Colonic mucosa (tissue), 4 donors: ENCODE measurements at regions not wholly inside any gene's neighbourhood (a gene's known extent, or its start where the extent isn't known, plus 50 kb on each side); places are given as distances from the start of the nearest gene placed in this dataset.

Experiments
- DNase-seq: peaks from one replicate; pipeline ENCODE4 v3.0.0-alpha.2; 2020
- H3K27ac ChIP-seq: fragments of 200-600 bp; one replicate; pipeline ENCODE4 v1.8.0; 2021
- H3K27me3 ChIP-seq: fragments of 200-600 bp; one replicate; pipeline ENCODE4 v1.8.0; 2021
- H3K36me3 ChIP-seq: fragments of 200-600 bp; one replicate; pipeline ENCODE4 v1.8.0; 2021
- H3K4me1 ChIP-seq: fragments of 200-600 bp; one replicate; pipeline ENCODE4 v1.8.0; 2021; ENCODE audit warnings: mild to moderate bottlenecking
- H3K4me3 ChIP-seq: fragments of 200-600 bp; one replicate; pipeline ENCODE4 v1.8.0; 2021
- H3K9ac ChIP-seq, 2 donors: one replicate each; pipeline ENCODE4 v1.7.0; 2013; ENCODE audit warnings: control low read depth in 2 of 2, low read depth in 2 of 2, low read length in 2 of 2
- H3K9me3 ChIP-seq: fragments of 200-600 bp; one replicate; pipeline ENCODE4 v1.8.0; 2021
- CTCF ChIP-seq: fragments of 200-600 bp; IDR thresholded peaks from one replicate; pipeline ENCODE4 v1.8.0; 2022; ENCODE audit warnings: antibody characterized with exemption, mild to moderate bottlenecking
- intact Hi-C: fragments of 100-400 bp; cut with DNase I; formaldehyde crosslinking; loops from one replicate; pipeline ENCODE4 v1.14.1; 2022
- donor health status: healthy.
- donor health status: DM: no; HTN: no; CAD: no.
- donor health status: DM: no; HTN: no; CAD: no.

DNA sequence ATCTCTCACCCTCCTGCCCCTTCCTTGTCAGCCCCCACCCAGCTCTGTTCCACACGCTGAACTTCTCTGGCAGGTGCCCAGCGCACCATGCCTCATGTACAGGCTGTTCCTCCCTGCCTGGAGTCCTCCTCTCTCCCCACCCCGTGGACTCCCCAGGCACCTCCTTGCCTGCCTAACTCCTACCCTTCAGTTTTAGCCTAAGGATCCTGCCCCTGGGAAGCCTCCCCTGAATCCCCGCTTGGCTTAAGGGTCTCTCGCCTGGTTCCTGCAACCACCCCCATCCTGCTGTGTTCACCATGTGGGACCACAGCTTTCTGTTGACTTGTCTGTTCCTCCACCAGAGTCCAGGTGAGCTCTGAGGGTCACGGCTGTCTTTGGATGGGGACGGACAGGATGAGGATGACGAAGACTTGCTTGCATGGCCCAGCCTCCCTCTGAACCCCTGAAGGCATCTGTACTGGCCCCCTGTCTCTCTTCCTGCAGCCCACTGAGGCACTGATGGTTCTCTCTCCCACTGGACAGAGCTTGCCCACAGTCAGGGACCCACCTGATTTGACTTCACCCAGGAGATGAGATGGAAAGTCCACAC, 153.2 kb upstream of the C1orf174 start:
- no peak overlapping the region for H3K4me3 ChIP-seq
- no peak for DNase-seq
- H3K27ac ChIP-seq: no peak overlapping the region
- intact Hi-C loops: no loop called here
- H3K9ac ChIP-seq: no peak overlapping the region
- H3K9me3 ChIP-seq: no peaks in the 10 kb centered on the region
- no peaks in the 10 kb centered on the region for H3K27me3 ChIP-seq
- H3K36me3 ChIP-seq: no peaks in the 10 kb centered on the region
- no peaks in the 10 kb centered on the region for H3K4me1 ChIP-seq
- no peak for TF ChIP-seq CTCF

GRCh38 chr1:4053774-4054173, 153.7 kb upstream of the C1orf174 start:
- no peak for DNase-seq
- intact Hi-C loops: no loop called here
- no peaks in the 10 kb centered on the region for H3K36me3 ChIP-seq
- no peak for TF ChIP-seq CTCF
- H3K9ac ChIP-seq: no peak overlapping the region
- no peaks in the 10 kb centered on the region for H3K27me3 ChIP-seq
- no peak overlapping the region for H3K4me3 ChIP-seq
- no peaks in the 10 kb centered on the region for H3K4me1 ChIP-seq
- H3K9me3 ChIP-seq: no peaks in the 10 kb centered on the region
- no peak overlapping the region for H3K27ac ChIP-seq

- Histone ChIP-seq H3K4me3 (no peak overlapping the region), H3K4me1 (no peaks in the 10 kb centered on the region), H3K9me3 (no peaks in the 10 kb centered on the region), H3K9ac (no peak overlapping the region), H3K36me3 (no peaks in the 10 kb centered on the region), H3K27me3 (no peaks in the 10 kb centered on the region), H3K27ac (no peak overlapping the region)
- TF ChIP-seq CTCF: no peak
- intact Hi-C loops: no loop called here
- DNase-seq: no peak
Measured at GRCh38 chr1:4055294-4055967, 155.4 kb upstream of the C1orf174 start.

DNA sequence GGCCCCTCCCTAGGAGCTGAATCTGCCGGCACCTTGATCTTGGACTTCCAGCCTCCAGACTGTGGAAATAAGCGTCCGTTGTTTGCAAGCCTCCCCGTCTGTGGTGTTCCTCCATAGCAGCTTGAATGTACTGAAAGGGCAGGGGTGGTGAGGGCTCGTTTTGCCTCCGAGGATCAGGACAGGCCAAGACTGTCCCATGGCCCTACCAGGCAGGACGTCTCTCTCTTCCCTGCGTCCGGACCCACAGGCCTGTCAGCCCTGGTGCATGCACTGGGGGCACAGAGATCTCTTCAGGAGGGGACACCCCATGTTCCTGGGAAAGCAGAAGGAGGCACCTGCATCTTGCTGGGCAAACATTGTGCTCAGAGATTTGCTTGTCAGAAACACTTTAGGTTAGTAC, 156.3 kb upstream of the C1orf174 start:
- H3K4me3 ChIP-seq: no peak overlapping the region
- intact Hi-C loops: no loop called here
- H3K27me3 ChIP-seq: no peaks in the 10 kb centered on the region
- DNase-seq: no peak
- no peaks in the 10 kb centered on the region for H3K36me3 ChIP-seq
- H3K9me3 ChIP-seq: no peaks in the 10 kb centered on the region
- no peak overlapping the region for H3K9ac ChIP-seq
- TF ChIP-seq CTCF: no peak
- no peak overlapping the region for H3K27ac ChIP-seq
- no peaks in the 10 kb centered on the region for H3K4me1 ChIP-seq

- TF ChIP-seq CTCF: no peak
- H3K4me1 ChIP-seq: no peaks in the 10 kb centered on the region
- intact Hi-C loops: no loop called here
- H3K4me3 ChIP-seq: no peak overlapping the region
- no peak overlapping the region for H3K27ac ChIP-seq
- no peaks in the 10 kb centered on the region for H3K27me3 ChIP-seq
- no peak overlapping the region for H3K9ac ChIP-seq
- no peaks in the 10 kb centered on the region for H3K36me3 ChIP-seq
- DNase-seq: no peak
- H3K9me3 ChIP-seq: no peaks in the 10 kb centered on the region
Measured at GRCh38 chr1:4056989-4057388, 156.9 kb upstream of the C1orf174 start.
